ENCODE measurements at regions not wholly inside any gene's neighbourhood (a gene's known extent, or its start where the extent isn't known, plus 50 kb on each side); places are given as distances from the start of the nearest gene placed in this dataset.

GRCh38 chr10:44682507-44682906 lies 228.6 kb upstream of the TMEM72 start:
- DNase-seq (ENCODE audit: low read depth in 3 of 3), result no peak

DNA sequence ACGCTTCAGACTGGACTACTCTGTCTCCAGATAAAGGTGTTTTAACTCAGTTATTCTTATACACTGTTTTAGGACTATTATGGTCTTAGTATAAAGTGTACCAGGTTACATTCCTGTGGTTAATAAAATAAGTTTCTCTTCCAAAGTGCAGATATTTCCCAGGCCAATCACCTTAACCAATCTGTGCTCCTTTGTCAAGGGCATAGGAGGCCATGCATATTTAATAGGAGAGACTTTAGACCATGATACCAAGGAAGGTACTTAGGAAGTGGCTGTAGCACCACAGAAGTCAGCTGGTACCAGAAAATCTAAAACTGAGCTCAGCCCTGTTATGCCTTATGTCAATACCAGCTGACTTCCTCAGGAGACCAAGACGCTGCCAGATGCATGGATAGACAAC lies 226.5 kb upstream of the TMEM72 start:
- DNase-seq (ENCODE audit: low read depth in 3 of 3), result no peak

DNA sequence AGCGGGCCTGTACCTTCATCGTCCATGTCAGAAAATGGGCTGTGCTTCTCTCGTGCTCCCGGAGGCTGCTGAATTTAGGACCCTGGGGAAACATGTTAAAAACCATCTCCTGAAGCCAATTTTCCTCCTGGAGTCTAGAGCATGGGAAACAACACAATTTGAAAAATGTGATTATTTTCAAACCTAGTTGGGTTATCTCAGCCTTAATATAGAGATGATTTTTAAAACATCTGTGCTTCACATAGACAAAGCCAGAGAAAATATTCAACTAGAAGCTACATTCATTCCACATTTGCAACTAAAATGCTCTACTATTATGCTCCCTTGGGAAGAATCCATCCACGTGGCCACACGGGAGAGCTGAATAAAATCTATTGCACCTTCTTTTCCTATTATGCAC lies 225.9 kb upstream of the TMEM72 start:
- DNase-seq (ENCODE audit: low read depth in 3 of 3), result no peak

DNA sequence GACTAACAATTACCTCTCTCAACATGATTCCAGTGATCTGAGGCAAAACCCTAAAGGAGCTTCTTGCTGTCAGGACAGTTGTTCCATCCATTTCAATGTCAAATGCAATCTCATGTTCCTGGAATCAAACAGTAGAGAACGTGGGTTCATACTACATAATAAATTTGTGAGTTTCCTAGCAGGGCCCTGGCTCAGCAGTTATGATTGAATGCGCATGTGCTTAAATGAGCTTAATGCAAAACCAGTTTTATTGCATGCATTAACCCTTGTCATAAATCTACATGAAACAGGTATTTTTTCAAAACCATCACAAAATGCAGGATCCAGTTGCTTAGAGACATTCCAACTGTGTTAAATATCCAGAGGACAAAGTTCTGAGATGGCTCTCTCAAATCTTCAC lies 225.4 kb upstream of the TMEM72 start:
- DNase-seq (ENCODE audit: low read depth in 3 of 3), result no peak

DNA sequence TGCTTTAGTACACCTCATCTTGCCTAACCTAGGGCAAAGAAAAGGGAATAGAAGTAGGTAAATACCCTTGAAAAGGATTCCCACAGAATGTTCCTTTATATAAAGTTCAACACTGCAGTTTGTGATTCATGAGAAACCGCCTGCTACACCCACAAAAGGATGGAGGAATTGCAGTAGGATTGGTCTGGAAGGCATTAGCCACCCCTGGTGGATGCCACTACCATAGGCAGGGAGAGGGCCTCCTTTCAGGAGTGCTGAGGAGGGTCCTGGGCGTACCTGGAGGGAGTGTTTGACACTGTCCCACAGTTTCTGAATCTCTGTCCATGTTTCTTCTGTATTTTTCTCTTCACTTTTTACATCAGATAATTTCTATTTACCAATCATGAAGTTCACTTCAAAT lies 221.8 kb upstream of the TMEM72 start:
- no peak for DNase-seq (ENCODE audit: low read depth in 3 of 3)

DNA sequence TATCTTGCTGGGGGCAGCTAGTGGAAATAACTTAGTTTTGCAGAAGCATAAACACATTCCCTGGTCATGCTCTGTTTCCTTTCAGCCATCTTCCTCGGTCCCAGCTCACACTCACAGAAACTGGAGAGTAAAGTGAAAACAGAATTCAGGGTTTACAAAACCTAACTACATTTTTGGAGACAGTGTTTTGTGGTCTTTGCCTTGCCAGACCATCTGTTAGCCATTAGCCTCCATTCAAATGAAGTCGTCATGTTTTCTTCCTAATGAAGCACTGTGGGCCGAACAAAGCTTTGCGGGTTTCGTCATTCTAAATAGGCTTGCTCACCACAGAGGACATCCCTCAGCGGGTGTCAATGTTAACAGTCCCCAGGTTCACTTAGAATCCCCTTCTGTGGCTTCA lies 214.6 kb upstream of the TMEM72 start:
- no peak for DNase-seq (ENCODE audit: low read depth in 3 of 3)

- DNase-seq (ENCODE audit: low read depth in 3 of 3), result no peak
Observed at GRCh38 chr10:44697116-44697515, 214.0 kb upstream of the TMEM72 start.

DNA sequence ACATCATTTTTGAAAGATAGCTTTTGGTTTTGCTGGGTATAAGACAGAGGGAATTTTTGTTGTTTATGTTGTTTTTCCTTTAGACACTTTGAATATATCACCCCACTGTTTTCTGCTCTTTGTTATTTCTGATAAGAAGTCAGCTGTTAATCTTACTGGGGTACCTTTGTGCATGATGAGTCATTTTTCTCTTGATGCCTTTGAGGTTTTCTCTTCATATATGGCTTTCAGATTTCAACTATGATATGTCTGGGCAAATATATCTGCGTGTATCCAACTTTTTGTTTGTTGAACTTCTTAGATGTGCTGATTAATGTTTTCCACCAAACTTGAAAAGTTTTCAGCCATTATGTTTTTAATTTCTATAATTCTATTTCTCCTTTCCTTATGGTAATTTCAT lies 208.6 kb upstream of the TMEM72 start:
- DNase-seq (ENCODE audit: low read depth in 3 of 3), result no peak

DNA sequence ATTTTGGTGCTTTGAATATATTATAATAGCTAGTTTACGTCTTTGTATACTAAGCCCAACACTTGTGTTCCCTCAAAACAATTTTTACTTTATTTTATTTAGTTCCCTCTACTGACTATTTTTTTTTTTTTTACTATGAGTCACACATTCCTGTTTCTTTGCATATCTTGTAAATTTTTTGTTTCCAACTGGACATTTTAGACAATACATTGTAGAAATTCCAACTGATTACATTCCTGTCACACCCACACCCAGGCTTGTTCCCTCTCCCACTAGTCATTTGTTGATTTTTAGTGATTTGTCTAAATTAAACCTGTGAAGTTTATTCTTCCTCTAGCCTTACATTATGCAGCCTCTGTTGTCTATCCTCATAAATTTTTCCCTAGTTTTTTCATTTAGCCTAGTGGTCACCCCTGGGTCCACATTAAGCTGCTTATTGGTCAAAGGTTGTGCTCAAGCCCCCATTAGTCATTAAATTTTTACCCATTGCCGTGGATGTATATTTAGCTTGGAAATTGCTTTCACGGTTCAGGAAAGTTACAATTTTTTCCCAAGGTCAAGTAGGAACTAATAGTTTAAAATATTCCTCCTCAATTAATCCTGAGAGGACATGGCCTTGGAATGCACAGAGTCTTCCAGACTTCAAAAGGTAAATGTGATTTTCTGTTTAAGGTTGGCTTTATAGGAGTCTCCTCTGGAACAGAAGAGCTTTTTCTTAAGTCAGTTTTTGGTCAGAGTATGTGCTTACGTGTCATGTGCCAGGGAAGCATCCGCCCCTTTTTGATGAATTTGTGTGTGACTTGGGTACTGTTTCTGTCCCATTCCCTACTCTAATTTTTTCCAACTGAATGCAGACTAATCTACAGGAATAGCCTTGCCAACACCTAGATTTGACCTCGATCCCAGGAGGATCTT lies 207.6 kb upstream of the TMEM72 start:
- no peak for DNase-seq (ENCODE audit: low read depth in 3 of 3)

GRCh38 chr10:44704616-44705015 lies 206.5 kb upstream of the TMEM72 start:
- no peak for DNase-seq (ENCODE audit: low read depth in 3 of 3)

DNA sequence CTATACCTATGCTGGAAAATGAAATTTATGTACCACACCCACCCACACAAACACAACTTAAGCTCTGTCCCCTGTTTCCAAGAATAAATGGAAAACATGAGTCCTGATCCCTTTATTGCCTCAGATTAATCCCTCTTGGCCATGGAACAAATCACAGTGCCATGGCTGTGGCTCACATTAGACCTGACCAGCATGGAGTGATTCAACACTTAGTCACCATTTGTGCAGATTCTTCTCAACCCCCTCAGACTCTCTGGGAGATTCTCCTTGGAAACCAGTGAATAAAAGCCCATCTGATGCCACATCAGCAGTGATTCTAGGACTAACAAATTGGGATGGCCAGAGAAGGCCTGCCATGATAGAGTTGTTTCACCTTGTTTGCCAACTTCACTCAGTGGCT lies 204.4 kb upstream of the TMEM72 start:
- DNase-seq (ENCODE audit: low read depth in 3 of 3), result no peak

- DNase-seq (ENCODE audit: low read depth in 3 of 3), result no peak
Observed at GRCh38 chr10:44713307-44713706, 197.8 kb upstream of the TMEM72 start.

DNA sequence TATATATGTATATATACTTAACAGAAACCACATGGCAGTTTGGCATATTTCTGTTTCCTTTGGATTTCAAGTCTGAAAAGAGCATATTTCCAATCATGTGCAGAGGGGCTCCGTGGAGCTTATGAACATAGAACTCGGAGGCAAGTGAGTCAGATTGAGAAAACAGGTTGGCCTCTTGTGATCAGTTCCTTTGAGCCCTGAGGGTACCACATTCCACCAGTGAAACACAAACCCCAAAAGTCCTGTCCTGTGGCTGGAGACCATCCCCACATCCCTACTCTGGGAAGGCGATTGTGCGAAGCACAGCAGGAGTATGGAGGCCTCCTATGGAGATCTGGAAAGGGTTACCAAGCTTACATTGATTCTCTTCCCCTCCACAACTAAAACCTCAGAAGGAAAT lies 196.7 kb upstream of the TMEM72 start:
- no peak for DNase-seq (ENCODE audit: low read depth in 3 of 3)

DNA sequence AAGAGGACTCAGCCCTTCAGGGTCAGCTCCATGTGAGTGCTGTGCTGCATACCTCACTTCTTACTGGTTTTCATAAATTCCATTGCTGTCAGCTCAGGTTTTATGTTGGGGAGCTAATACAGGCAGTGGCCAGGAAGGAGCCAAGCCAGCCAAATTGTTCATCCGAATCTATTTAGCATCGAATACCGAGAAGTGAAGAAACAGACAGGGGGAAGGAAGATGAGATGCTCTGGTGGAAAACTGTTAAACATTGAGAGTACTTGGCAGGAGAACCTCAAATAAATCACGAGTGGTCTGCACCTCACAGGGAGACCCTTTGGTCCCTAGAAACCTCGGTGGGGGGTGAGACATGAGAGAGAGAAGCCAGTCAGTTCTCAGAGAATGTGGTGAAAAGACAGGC lies 196.0 kb upstream of the TMEM72 start:
- no peak for DNase-seq (ENCODE audit: low read depth in 3 of 3)

- no peak for DNase-seq (ENCODE audit: low read depth in 3 of 3)
Observed at GRCh38 chr10:44716470-44717015, 194.6 kb upstream of the TMEM72 start.

GRCh38 chr10:44723082-44723481 lies 188.1 kb upstream of the TMEM72 start:
- no peak for DNase-seq (ENCODE audit: low read depth in 3 of 3)

DNA sequence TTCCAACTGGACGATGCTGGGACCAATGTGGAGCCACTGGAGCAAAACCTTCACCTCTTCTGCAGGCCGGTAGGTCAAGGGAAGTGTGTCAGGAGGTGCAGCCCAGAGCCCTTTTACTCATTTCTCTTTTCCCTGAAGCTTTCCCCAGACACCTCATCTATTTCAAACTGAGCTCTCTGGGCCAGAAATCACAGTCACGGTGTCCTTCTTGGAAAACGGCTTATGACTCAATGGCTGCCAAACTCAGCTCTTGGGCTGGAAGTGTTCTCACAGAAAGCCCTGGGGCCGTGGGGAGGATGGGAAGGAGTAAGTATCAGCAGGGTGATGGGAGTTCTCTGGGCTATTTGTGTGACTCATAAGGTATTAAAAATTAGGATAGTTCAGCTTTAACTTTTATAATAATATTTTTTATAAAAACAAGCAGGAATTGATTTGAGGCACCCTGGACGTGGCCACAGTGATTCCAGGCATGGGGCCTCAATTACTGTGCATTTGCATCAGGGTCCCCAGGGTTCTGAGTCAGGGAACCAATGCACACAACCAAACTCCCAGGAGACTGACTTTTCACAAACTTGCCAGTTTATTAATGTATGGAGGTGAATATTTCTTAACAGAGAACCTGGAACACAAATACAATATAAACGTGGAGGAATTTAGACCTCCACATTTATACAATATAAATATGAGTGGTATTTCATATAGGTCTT lies 187.4 kb upstream of the TMEM72 start:
- no peak for DNase-seq (ENCODE audit: low read depth in 3 of 3)

- DNase-seq (ENCODE audit: low read depth in 3 of 3), result no peak
Observed at GRCh38 chr10:44724415-44725174, 186.5 kb upstream of the TMEM72 start.

DNA sequence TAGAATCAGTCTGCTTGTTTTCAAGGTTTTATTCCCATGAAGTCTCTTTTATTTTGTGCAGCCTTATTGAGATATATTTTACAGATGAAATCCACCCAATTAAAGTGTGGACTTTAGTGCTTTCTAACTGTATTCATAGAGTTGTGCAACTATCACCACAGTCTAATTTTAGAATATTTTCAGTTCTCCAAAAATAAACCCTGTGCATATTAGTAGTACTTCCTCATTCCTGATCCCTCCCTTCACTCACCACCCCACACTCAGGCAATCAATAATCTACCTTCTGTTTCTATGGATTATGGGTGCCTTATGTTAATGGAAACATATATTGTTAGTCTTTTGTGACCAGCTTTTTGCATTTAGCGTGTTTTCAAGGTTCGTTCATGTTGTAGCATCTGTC lies 185.7 kb upstream of the TMEM72 start:
- no peak for DNase-seq (ENCODE audit: low read depth in 3 of 3)

GRCh38 chr10:44731283-44731682 lies 179.9 kb upstream of the TMEM72 start:
- DNase-seq (ENCODE audit: low read depth in 3 of 3), result no peak

- DNase-seq (ENCODE audit: low read depth in 3 of 3), result no peak
Observed at GRCh38 chr10:44733501-44734488, 177.3 kb upstream of the TMEM72 start.
